Lower leg skin (tissue), 3 donors: ENCODE measurements at regions not wholly inside any gene's neighbourhood (a gene's known extent, or its start where the extent isn't known, plus 50 kb on each side); places are given as distances from the start of the nearest gene placed in this dataset.

ENCODE experiments used
- CTCF ChIP-seq, 3 donors: fragments of 450-650 bp; IDR thresholded peaks; one replicate each; pipeline ENCODE4 v1.5.1; 2016; ENCODE audit warnings: antibody characterized with exemption in 3 of 3, mild to moderate bottlenecking in 3 of 3, moderate library complexity in 2 of 3
- POLR2A ChIP-seq, 2 donors: fragments of 450-650 bp; IDR thresholded peaks; one replicate each; pipeline ENCODE4 v1.6.1; 2016 to 2017; ENCODE audit warnings: antibody characterized with exemption in 2 of 2, mild to moderate bottlenecking in 1 of 2, moderate library complexity in 1 of 2

GRCh38 chrX:69088171-69088938 lies 76.9 kb downstream of the PJA1 start:
- no peak for TF ChIP-seq CTCF (IDR thresholded peaks at IDR 0.05)
- no peak for TF ChIP-seq POLR2A (IDR thresholded peaks at IDR 0.05)
